Activated CD4-positive, alpha-beta memory T cell treated with anti-CD3 and anti-CD28 coated beads, Interleukin-2, amount 10 ng/mL, durations not matched to agents 7 days and 5 days (primary cell): ENCODE measurements at regions not wholly inside any gene's neighbourhood (a gene's known extent, or its start where the extent isn't known, plus 50 kb on each side); places are given as distances from the start of the nearest gene placed in this dataset.

Experiments
- CTCF ChIA-PET: fragments of 350-600 bp; sonication (Branson Sonifier 250); formaldehyde crosslinking; loops from one replicate; lab custom pipeline; 2021; ENCODE audit warnings: antibody characterized with exemption, inconsistent platforms; lab: Charles Lee
- POLR2A ChIA-PET: fragments of 350-600 bp; sonication (Branson Sonifier 250); formaldehyde crosslinking; loops from one replicate; lab custom pipeline; 2021; ENCODE audit warnings: antibody characterized with exemption; lab: Charles Lee
- DNase-seq: peaks from one replicate; pipeline ENCODE4 v3.0.0-alpha.2; 2020
- H3K27ac Mint-ChIP-seq: one replicate; pipeline ENCODE4 v1.8.0; 2021; ENCODE audit warnings: mild to moderate bottlenecking, mixed read lengths
- H3K27me3 Mint-ChIP-seq: one replicate; pipeline ENCODE4 v1.8.0; 2021; ENCODE audit warnings: mixed read lengths
- H3K36me3 Mint-ChIP-seq: one replicate; pipeline ENCODE4 v1.8.0; 2021; ENCODE audit warnings: low read depth, mixed read lengths
- H3K4me1 Mint-ChIP-seq: one replicate; pipeline ENCODE4 v1.8.0; 2021; ENCODE audit warnings: mixed read lengths
- H3K4me3 Mint-ChIP-seq: one replicate; pipeline ENCODE4 v1.8.0; 2021; ENCODE audit warnings: mild to moderate bottlenecking, mixed read lengths
- H3K9me3 Mint-ChIP-seq: one replicate; pipeline ENCODE4 v1.8.0; 2021; ENCODE audit warnings: mixed read lengths

DNA sequence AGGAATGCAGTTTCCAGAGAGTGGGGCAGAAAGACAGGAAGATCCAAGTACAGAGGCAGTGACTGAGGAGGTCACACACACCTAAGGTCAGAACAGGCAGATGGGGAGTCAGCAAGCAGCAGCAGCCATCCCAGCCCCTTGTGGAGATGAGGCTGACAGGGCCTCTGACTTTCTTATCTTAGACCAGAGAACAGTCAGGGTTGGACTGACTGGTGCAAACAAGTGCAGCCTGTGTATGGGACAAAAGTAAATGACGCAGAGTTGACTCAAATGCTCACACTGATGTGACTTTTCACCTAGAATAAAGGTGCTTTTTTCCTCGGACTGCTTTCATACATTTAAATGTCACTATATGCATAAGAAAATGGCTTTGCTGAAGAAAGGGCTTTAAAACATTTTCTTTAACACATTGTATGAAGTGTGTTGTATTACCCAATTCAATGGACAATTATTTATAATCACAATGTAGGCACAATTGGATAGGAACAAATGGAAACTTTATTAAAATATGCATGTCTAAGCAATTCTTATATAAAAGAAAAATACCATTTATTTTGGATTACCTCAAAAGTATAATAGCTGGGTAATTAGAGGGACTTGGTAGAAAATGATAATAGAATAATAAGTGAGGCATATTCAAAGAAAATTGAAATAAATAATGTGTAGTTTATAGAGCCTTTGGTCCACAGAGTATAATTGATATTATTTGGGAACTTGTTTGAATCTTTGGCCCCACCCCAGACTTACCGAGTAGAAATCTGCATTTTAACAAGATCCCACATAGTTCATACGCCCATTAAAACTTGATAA is 1321.5 kb upstream of the CELF4 start:
- Mint-ChIP-seq H3K4me3 (no peak overlapping the region), H3K27ac (no peak overlapping the region), H3K4me1 (no peaks in the 10 kb centered on the region), H3K9me3 (no peaks in the 10 kb centered on the region), H3K36me3 (no peaks in the 10 kb centered on the region), H3K27me3 (no peaks in the 10 kb centered on the region)
- ChIA-PET POLR2A (no interaction called here), CTCF (no interaction called here)
- no peak for DNase-seq

DNA sequence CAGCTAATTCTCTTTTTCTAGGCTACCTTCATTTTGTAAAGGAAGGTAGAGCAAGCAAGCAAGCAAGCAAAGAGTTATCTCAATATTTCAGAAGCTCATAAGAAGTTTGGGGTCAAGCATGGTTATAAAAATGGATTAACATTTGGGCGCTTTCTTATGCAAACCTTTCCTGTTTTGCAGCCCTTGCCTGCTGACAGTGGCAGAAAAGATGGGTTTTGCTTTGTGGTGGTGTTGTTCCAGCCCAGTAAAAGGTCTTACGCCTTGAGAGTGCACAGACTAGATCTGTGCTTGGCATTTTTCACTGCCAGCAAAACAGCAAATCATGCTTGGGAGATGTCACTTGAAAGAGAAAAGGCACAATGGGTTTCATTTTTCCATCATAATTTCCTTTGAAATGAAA is 1320.6 kb upstream of the CELF4 start:
- POLR2A ChIA-PET, result no interaction called here
- CTCF ChIA-PET, result no interaction called here
- no peaks in the 10 kb centered on the region for H3K9me3 Mint-ChIP-seq
- H3K36me3 Mint-ChIP-seq, result no peaks in the 10 kb centered on the region
- no peak overlapping the region for H3K27ac Mint-ChIP-seq
- no peak overlapping the region for H3K4me3 Mint-ChIP-seq
- H3K27me3 Mint-ChIP-seq, result no peaks in the 10 kb centered on the region
- H3K4me1 Mint-ChIP-seq, result no peaks in the 10 kb centered on the region
- no peak for DNase-seq

DNA sequence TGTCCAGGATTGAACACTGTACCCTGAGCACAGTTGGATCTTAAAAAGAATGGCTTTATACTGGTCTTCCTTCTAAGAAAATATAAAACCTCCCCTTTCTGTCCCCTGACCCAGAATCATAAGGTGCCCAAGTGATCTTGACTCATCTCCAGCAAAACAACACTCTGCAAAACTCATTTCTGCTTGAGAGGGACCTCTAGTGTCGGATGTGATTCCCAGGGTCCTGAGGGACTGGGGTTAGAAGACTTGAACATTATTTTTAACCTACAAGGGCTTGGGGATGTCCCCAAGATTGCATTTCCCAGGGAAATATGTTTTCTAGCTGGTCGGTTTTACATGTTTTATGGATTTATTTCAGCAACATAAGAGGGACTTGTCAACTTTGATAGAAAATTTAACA is 1318.5 kb upstream of the CELF4 start:
- H3K4me1 Mint-ChIP-seq, result no peaks in the 10 kb centered on the region
- no peaks in the 10 kb centered on the region for H3K9me3 Mint-ChIP-seq
- H3K4me3 Mint-ChIP-seq, result no peak overlapping the region
- H3K27ac Mint-ChIP-seq, result no peak overlapping the region
- ChIA-PET CTCF (no interaction called here), POLR2A (no interaction called here)
- DNase-seq, result no peak
- H3K27me3 Mint-ChIP-seq, result no peaks in the 10 kb centered on the region
- H3K36me3 Mint-ChIP-seq, result no peaks in the 10 kb centered on the region

DNA sequence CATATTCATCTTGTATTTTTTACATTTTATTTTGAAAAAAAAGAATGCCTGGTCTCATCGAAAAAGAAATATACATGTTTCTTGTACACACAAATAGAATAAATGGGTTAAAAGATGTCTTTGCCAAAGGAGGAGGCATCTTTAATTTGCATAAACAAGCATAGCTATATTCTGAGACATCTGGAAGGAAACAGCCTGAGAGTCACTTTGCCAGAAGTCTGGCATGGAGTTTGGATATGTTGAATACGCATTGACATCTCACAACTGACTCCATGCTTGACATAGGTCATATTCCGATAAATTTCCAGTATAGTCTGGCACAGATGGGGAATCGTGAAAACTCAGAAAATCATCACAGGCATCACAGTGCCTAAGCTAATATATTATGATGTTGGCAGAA is 1317.5 kb upstream of the CELF4 start:
- POLR2A ChIA-PET, result no interaction called here
- no peak overlapping the region for H3K4me3 Mint-ChIP-seq

DNA sequence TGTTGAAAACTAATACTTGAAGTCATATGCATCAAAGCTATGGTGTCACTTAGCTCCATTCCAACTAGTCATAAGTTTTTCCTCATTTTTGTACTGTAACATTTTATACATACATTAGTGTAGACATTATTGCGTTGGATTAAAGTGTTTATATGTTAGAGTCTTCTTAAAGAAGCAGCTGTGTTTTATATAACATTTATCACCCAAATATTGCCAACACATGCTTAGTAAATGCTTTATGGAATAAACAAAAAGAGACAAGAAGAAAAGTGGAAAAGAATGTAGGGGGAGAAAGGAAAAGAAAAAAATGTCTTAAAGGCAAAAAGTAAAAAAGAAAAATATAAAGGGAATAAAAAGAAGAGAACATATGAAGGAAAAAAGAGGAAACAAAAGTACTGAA is 1314.3 kb upstream of the CELF4 start:
- ChIA-PET CTCF (no interaction called here), POLR2A (no interaction called here)
- no peak overlapping the region for H3K27ac Mint-ChIP-seq
- H3K4me3 Mint-ChIP-seq, result no peak overlapping the region
- H3K4me1 Mint-ChIP-seq, result no peaks in the 10 kb centered on the region
- no peak for DNase-seq
- no peaks in the 10 kb centered on the region for H3K36me3 Mint-ChIP-seq
- H3K9me3 Mint-ChIP-seq, result no peaks in the 10 kb centered on the region
- H3K27me3 Mint-ChIP-seq, result no peaks in the 10 kb centered on the region

More for the DNA sequence above, 1317.5 kb upstream of the CELF4 start:
- no peak for DNase-seq
- no peaks in the 10 kb centered on the region for H3K27me3 Mint-ChIP-seq
- H3K9me3 Mint-ChIP-seq, result no peaks in the 10 kb centered on the region
- CTCF ChIA-PET, result no interaction called here
- H3K27ac Mint-ChIP-seq, result no peak overlapping the region
- H3K4me1 Mint-ChIP-seq, result no peaks in the 10 kb centered on the region
- no peaks in the 10 kb centered on the region for H3K36me3 Mint-ChIP-seq

DNA sequence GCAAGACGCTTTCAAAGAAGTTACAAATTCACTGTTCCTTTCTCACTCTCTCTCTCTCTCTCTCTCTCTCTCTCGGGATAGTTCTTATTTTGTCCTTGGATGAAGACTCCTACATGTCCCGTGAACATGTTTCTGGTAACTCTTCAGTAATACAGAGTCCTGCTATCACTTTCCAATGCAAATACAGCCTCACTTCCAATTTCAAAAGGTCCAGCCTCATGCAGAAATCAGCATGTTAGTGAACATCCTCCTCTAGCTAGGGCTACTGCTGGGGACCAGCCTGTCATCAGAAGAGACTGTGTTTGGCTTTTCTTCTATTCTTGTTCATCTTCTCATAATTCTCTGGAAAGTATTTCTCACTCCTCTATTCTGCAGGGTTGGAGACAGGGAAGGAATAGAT is 1306.7 kb upstream of the CELF4 start:
- POLR2A ChIA-PET, result no interaction called here

DNA sequence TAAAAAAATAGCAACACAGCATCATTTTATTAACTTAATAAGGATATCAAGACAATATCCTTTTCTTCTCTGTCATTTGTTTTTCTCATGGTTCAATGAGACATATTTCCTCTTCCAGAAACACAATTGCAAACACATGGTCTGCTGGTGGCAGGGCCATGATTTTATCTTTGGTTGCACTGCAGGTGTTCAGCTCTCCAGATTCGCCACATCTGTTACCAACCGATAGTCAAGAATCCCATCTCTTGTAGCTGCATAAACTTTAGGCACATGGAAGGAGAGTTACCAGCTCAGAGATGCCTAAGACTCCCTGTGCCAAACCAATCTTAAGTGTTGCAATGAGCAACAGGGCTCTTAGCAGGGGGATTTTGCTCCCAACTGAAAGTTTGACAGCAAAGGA is 1303.2 kb upstream of the CELF4 start:
- Mint-ChIP-seq H3K36me3 (no peaks in the 10 kb centered on the region), H3K4me1 (no peaks in the 10 kb centered on the region), H3K27ac (no peak overlapping the region), H3K27me3 (no peaks in the 10 kb centered on the region), H3K9me3 (no peaks in the 10 kb centered on the region), H3K4me3 (no peak overlapping the region)
- no peak for DNase-seq
- ChIA-PET POLR2A (no interaction called here), CTCF (no interaction called here)

More for the DNA sequence above, 1306.7 kb upstream of the CELF4 start:
- H3K36me3 Mint-ChIP-seq, result no peaks in the 10 kb centered on the region
- CTCF ChIA-PET, result no interaction called here
- H3K4me1 Mint-ChIP-seq, result no peaks in the 10 kb centered on the region
- H3K4me3 Mint-ChIP-seq, result no peak overlapping the region
- H3K27me3 Mint-ChIP-seq, result no peaks in the 10 kb centered on the region
- no peak overlapping the region for H3K27ac Mint-ChIP-seq
- DNase-seq, result no peak
- no peaks in the 10 kb centered on the region for H3K9me3 Mint-ChIP-seq

DNA sequence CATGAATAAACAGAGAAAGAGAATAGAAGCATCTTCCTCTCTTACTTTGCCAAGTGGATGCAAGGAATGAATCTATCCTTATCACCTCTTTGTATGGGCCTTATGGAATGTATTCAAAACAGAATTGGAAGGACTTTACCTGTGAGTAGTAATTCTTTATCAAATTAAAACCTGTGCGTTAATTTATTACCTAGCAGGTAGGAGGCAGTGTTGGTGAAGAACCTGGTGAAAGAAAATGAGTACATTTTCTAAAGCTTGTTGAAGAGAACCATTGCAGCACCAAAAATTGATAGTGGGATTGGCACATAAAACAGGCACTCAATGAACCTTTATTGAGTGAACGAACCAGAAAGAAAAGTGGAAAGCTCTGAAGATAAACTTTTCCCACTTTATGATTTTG is 1302.1 kb upstream of the CELF4 start:
- POLR2A ChIA-PET, result no interaction called here
- CTCF ChIA-PET, result no interaction called here
- Mint-ChIP-seq H3K27ac (no peak overlapping the region), H3K4me1 (no peaks in the 10 kb centered on the region), H3K9me3 (no peaks in the 10 kb centered on the region), H3K36me3 (no peaks in the 10 kb centered on the region), H3K27me3 (no peaks in the 10 kb centered on the region), H3K4me3 (no peak overlapping the region)
- DNase-seq, result no peak

DNA sequence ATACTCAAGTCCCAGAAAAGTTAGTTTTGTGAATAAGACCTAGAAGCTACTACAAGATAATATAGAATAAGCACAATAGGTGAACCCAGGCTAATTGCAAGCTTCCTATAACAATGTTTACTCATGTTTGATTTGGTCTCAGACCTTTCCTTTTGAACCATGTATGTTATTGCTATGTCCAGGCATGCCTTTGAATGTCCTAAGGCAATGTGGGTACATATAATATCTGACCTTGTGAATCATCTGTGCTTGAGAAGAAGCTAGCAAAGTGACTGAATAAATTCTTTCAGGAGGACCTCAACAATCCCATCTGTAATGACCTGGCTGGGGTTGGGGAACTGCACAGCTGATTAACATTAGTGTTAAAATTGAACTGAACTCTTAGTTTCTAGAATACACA is 1285.9 kb upstream of the CELF4 start:
- CTCF ChIA-PET, result no interaction called here
- POLR2A ChIA-PET, result no interaction called here

DNA sequence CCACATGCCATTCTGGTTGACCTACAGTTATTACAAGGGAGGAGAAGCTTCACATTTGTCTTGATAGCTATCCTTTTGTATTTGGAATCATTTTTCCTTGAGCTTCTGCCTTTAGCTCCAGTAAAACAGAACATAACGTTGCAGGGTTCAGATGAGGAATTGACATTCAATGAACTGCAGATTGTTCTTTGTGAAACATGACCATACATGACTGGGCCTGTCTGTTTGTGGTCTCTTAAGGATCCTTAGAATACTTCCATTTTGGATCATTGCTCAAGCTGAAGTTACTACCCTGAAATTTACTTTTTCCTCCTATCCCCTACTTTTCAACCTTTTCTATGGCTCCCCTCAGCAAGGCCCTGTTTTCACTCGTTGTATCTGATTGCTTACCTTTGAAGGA is 1281.7 kb upstream of the CELF4 start:
- H3K4me1 Mint-ChIP-seq, result no peaks in the 10 kb centered on the region
- H3K36me3 Mint-ChIP-seq, result no peaks in the 10 kb centered on the region
- DNase-seq, result no peak
- H3K4me3 Mint-ChIP-seq, result no peak overlapping the region
- ChIA-PET CTCF (no interaction called here), POLR2A (no interaction called here)
- H3K9me3 Mint-ChIP-seq, result no peaks in the 10 kb centered on the region
- H3K27me3 Mint-ChIP-seq, result no peaks in the 10 kb centered on the region
- no peak overlapping the region for H3K27ac Mint-ChIP-seq

More for the DNA sequence above, 1285.9 kb upstream of the CELF4 start:
- Mint-ChIP-seq H3K27ac (no peak overlapping the region), H3K4me1 (no peaks in the 10 kb centered on the region), H3K4me3 (no peak overlapping the region), H3K27me3 (no peaks in the 10 kb centered on the region), H3K36me3 (no peaks in the 10 kb centered on the region), H3K9me3 (peaks cover 6% of the 10 kb centered on the region)
- DNase-seq, result no peak

DNA sequence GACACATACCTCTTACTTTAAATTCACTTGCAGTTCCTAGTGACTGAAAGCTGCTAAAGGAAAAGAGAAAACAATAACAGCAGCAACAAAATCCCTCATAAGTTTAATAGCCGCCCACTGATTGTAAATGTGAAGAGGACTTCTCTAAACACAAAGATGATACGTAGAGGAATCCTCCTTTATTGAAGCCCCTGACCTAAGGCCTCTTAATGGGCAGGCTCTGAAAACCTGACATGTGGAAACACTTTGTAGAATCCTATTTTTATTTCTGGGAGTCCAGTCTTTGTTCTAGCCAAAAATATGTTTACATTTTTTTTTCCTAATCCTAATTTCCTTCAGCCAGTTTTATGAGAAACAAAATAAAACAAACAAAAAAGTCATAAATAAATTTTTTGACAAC is 1277.7 kb upstream of the CELF4 start:
- Mint-ChIP-seq H3K36me3 (no peaks in the 10 kb centered on the region), H3K27me3 (no peaks in the 10 kb centered on the region), H3K9me3 (no peaks in the 10 kb centered on the region), H3K4me3 (no peak overlapping the region), H3K27ac (no peak overlapping the region), H3K4me1 (no peaks in the 10 kb centered on the region)
- POLR2A ChIA-PET, result no interaction called here
- DNase-seq, result no peak
- CTCF ChIA-PET, result no interaction called here

DNA sequence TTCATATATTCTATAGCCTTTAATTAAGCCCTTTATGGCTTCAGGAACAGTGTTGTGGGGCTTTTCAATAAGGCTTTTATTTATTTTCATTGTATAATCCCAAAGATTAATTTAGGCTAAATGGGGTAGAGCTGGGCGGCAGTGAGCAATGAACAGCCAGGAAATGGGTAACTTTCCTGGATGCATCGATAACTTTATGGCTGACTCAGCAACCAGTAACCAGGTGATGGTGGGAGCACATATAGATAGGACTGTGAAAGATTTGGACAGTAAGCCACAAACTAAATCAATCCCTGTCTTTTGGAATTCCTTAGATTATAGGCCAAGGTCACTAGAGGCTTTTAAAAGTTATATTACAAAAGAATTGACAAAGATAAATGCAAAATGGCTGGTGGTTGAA is 1260.6 kb upstream of the CELF4 start:
- CTCF ChIA-PET, result no interaction called here

DNA sequence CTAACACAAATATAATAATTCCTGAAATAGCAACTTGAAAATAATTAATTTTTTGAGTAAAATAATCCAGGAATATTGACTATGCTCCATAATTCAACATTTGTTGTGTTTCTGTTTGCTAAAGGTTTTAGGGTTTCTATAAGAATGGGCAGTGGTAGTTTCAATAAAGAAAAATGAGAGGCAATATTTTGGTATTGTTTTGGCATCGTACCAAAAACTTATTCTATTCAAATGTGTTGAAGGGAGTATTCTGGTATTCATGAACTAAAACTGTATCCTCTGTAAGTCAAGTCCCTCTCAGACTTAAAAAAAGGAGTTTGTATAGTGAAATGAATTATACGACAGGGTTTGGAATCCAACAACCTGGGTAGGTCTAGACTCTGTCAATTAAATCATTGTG is 1245.6 kb upstream of the CELF4 start:
- POLR2A ChIA-PET, result no interaction called here
- Mint-ChIP-seq H3K36me3 (no peaks in the 10 kb centered on the region), H3K4me3 (no peak overlapping the region), H3K27ac (no peak overlapping the region), H3K4me1 (no peaks in the 10 kb centered on the region), H3K27me3 (no peaks in the 10 kb centered on the region), H3K9me3 (no peaks in the 10 kb centered on the region)
- DNase-seq, result no peak
- CTCF ChIA-PET, result no interaction called here

More for the DNA sequence above, 1260.6 kb upstream of the CELF4 start:
- DNase-seq, result no peak
- H3K9me3 Mint-ChIP-seq, result no peaks in the 10 kb centered on the region
- H3K27ac Mint-ChIP-seq, result no peak overlapping the region
- no peaks in the 10 kb centered on the region for H3K4me1 Mint-ChIP-seq
- POLR2A ChIA-PET, result no interaction called here
- no peak overlapping the region for H3K4me3 Mint-ChIP-seq
- no peaks in the 10 kb centered on the region for H3K27me3 Mint-ChIP-seq
- H3K36me3 Mint-ChIP-seq, result no peaks in the 10 kb centered on the region

DNA sequence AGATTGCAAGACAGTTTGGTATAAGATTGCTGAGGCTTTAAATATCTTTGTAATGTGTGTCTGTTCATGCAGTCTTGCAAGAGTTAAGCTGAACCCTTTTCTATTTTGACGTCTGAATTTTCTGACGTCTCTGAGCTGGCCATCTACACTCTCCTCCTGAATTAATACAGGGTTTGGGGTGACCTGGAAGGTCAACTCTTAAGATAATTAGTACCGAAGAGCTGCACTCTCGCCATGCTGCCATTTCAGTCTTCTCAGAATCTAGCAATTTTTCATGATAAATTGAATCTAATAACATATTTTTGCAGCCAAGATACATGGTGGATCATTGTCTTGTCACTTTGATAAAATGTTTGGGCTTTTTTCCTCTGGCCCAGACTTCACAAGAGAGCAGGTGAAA is 1245.2 kb upstream of the CELF4 start:
- H3K27me3 Mint-ChIP-seq, result no peaks in the 10 kb centered on the region
- no peak overlapping the region for H3K27ac Mint-ChIP-seq
- CTCF ChIA-PET, result no interaction called here
- DNase-seq, result no peak
- POLR2A ChIA-PET, result no interaction called here
- H3K4me3 Mint-ChIP-seq, result no peak overlapping the region
- no peaks in the 10 kb centered on the region for H3K36me3 Mint-ChIP-seq
- no peaks in the 10 kb centered on the region for H3K9me3 Mint-ChIP-seq
- no peaks in the 10 kb centered on the region for H3K4me1 Mint-ChIP-seq
